ENCODE measurements at regions not wholly inside any gene's neighbourhood (a gene's known extent, or its start where the extent isn't known, plus 50 kb on each side); places are given as distances from the start of the nearest gene placed in this dataset.

DNA sequence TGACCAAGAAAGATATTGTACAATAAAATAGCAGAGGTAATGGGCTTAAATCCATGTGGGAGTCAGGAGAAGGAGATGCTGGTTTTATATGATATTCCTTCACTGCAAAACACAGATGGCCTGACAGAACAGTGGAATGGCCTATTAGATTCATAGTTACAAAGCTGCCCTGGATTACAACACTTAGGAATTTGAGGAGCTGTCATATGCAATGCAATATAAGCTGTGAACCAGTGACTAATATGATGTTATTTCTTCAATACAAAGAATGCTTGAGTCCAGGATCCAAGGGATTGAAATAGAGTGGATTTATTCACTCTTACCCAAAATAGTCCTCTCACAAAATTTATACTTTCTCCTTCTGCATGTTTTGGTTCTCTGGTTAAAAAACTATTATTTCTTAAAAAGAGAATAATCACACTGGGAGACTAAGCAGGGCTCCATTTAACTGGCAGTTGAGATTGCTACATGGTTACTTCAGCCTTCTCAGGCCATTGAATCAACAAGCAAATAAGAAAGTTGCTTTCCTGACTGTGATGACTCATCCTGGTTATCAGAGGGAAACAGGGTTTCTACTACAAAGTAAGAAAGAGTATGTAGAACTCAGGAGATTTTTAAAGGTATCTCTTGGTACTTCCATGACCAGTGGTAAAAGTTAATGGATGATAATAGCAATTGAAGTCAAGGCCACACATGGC lies 79.8 kb upstream of the ZPLD1 start:
- TF ChIP-seq, protein P1, sequence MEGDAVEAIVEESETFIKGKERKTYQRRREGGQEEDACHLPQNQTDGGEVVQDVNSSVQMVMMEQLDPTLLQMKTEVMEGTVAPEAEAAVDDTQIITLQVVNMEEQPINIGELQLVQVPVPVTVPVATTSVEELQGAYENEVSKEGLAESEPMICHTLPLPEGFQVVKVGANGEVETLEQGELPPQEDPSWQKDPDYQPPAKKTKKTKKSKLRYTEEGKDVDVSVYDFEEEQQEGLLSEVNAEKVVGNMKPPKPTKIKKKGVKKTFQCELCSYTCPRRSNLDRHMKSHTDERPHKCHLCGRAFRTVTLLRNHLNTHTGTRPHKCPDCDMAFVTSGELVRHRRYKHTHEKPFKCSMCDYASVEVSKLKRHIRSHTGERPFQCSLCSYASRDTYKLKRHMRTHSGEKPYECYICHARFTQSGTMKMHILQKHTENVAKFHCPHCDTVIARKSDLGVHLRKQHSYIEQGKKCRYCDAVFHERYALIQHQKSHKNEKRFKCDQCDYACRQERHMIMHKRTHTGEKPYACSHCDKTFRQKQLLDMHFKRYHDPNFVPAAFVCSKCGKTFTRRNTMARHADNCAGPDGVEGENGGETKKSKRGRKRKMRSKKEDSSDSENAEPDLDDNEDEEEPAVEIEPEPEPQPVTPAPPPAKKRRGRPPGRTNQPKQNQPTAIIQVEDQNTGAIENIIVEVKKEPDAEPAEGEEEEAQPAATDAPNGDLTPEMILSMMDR (IDR thresholded peaks at IDR 0.05; ENCODE audit: low read depth, low read length): no peak
- TF ChIP-seq EZH2phosphoT487 (IDR thresholded peaks at IDR 0.05; ENCODE audit: low read depth): no peak
